Endodermal cell (in vitro differentiated cells): ENCODE measurements at regions not wholly inside any gene's neighbourhood (a gene's known extent, or its start where the extent isn't known, plus 50 kb on each side); places are given as distances from the start of the nearest gene placed in this dataset.

Experiments used
- DNase-seq: peaks from one replicate; pipeline ENCODE4 v3.0.0-alpha.2; 2017
- H3K27ac ChIP-seq: 2 replicates; pipeline ENCODE4 v1.5.1; 2013; ENCODE audit warnings: mild to moderate bottlenecking, low read depth, low read length, moderate library complexity
- H3K27me3 ChIP-seq: 2 replicates; pipeline ENCODE4 v1.6.1; 2013; ENCODE audit warnings: mild to moderate bottlenecking, low read length, moderate library complexity; ENCODE audit not compliant: insufficient read depth, control insufficient read depth, poor library complexity, severe bottlenecking
- H3K36me3 ChIP-seq: 2 replicates; pipeline ENCODE4 v1.7.0; 2013; ENCODE audit warnings: mild to moderate bottlenecking, low read length, moderate library complexity; ENCODE audit not compliant: control insufficient read depth, insufficient read depth
- H3K4me1 ChIP-seq: one replicate; pipeline ENCODE4 v1.7.0; 2013; ENCODE audit warnings: low read length; ENCODE audit not compliant: control insufficient read depth, insufficient read depth
- H3K4me3 ChIP-seq: 2 replicates; pipeline ENCODE4 v1.5.1; 2013; ENCODE audit warnings: mild to moderate bottlenecking, low read length, moderate library complexity
- H3K9ac ChIP-seq: 2 replicates; pipeline ENCODE4 v1.6.1; 2013; ENCODE audit warnings: mild to moderate bottlenecking, low read length, moderate library complexity; ENCODE audit not compliant: poor library complexity, severe bottlenecking; ENCODE audit errors: extremely low read depth
- H3K9me3 ChIP-seq: 2 replicates; pipeline ENCODE4 v1.6.1; 2013; ENCODE audit warnings: mild to moderate bottlenecking, low read length, moderate library complexity; ENCODE audit not compliant: control insufficient read depth
- H3K27ac Mint-ChIP-seq: 2 replicates; pipeline ENCODE4 v1.8.0; 2020; ENCODE audit warnings: mixed read lengths
- H3K27me3 Mint-ChIP-seq: 2 replicates; pipeline ENCODE4 v1.8.0; 2021; ENCODE audit warnings: mild to moderate bottlenecking, mixed read lengths; ENCODE audit not compliant: insufficient read depth
- H3K36me3 Mint-ChIP-seq: 2 replicates; pipeline ENCODE4 v1.8.0; 2020; ENCODE audit warnings: low read depth, mixed read lengths
- H3K4me1 Mint-ChIP-seq: 2 replicates; pipeline ENCODE4 v1.8.0; 2020; ENCODE audit warnings: mixed read lengths
- H3K4me3 Mint-ChIP-seq: 2 replicates; pipeline ENCODE4 v1.8.0; 2020; ENCODE audit warnings: mild to moderate bottlenecking, moderate library complexity, mixed read lengths
- H3K9me3 Mint-ChIP-seq: 2 replicates; pipeline ENCODE4 v1.8.0; 2020; ENCODE audit warnings: mild to moderate bottlenecking, mixed read lengths
- WGBS, 2 experiments: methylation state at CpG; one replicate each; pipeline versions ENCODE4 v1.1.5 to v1.1.7; 2013; ENCODE audit warnings: missing lambda C conversion rate in 2 of 2, mixed read lengths in 1 of 2; ENCODE audit not compliant: insufficient coverage in 1 of 2, insufficient read length in 1 of 2; 5-methylcytosine and 5-hydroxymethylcytosine counted together
- TF ChIP-seq, protein P1 (sequence below): fragments of 200-600 bp; sonication (generic); conservative IDR thresholded peaks from 2 replicates; pipeline ENCODE4 v1.5.0; 2021; ENCODE audit warnings: antibody characterized with exemption, mild to moderate bottlenecking

DNA sequence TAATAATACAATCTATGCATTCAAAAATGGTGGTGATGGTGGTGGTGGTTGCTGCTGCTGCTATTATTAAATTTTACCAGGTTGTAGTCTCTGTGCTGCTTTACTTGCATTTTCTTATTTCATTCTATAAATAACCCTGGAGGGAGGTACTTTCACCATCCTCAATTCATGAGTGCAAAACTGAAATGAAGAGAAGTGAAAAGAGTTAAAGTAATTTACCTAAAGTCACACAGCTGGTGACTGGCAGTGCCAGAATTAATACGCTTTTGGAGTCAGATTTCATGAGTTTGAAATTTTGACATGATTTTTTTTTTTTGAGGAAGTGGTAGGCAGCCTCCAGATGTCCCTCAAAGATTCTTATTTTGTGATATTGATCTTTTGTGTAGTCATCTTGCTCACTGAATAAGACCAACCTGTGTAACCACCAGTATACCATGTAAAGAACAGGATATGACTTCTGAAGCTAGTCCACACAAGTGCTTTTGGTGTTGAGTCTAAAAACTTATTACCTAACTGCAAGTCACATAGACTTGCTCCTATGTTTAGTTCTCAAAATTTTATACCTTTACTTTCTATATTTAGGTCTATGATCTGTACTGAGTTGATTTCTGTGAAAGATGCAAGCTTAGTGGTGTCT, 218.8 kb downstream of the ZWINT start:
- Mint-ChIP-seq H3K27ac (no peak overlapping the region), H3K36me3 (no peaks in the 10 kb centered on the region), H3K9me3 (peaks cover 3% of the 10 kb centered on the region), H3K27me3 (no peaks in the 10 kb centered on the region), H3K4me1 (peaks cover 2% of the 10 kb centered on the region), H3K4me3 (no peak overlapping the region)
- Histone ChIP-seq H3K27ac (no peak overlapping the region), H3K4me1 (no peaks in the 10 kb centered on the region), H3K36me3 (no peaks in the 10 kb centered on the region), H3K9ac (no peak overlapping the region), H3K9me3 (no peaks in the 10 kb centered on the region), H3K27me3 (no peaks in the 10 kb centered on the region), H3K4me3 (no peak overlapping the region)
- TF ChIP-seq, protein P1, sequence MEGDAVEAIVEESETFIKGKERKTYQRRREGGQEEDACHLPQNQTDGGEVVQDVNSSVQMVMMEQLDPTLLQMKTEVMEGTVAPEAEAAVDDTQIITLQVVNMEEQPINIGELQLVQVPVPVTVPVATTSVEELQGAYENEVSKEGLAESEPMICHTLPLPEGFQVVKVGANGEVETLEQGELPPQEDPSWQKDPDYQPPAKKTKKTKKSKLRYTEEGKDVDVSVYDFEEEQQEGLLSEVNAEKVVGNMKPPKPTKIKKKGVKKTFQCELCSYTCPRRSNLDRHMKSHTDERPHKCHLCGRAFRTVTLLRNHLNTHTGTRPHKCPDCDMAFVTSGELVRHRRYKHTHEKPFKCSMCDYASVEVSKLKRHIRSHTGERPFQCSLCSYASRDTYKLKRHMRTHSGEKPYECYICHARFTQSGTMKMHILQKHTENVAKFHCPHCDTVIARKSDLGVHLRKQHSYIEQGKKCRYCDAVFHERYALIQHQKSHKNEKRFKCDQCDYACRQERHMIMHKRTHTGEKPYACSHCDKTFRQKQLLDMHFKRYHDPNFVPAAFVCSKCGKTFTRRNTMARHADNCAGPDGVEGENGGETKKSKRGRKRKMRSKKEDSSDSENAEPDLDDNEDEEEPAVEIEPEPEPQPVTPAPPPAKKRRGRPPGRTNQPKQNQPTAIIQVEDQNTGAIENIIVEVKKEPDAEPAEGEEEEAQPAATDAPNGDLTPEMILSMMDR: no peak
- 96 to 100% methylated on average over 1 of the region's 1 CpG for WGBS, 2 experiments
- DNase-seq: no peak

DNA sequence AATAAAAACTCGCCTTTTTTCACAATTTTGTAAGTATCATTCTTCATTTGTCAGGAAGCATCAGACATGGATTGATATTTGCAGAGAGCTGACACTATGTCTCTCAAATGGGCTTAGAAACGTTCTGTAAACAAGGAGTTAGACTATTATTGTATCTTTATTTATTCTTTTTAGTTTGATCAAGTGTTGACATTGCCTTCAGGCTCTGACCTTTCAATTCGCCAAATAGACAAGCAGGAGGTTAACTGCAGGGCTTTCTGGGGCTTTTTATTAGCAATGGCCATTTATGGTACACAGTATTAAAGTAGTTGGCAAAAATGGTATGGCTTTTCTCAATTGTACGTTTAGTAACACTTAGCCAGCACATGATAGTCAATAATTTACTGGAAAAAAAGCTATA, 221.7 kb downstream of the ZWINT start:
- no peak overlapping the region for H3K9ac ChIP-seq
- no peaks in the 10 kb centered on the region for H3K27me3 ChIP-seq
- no peak overlapping the region for H3K27ac ChIP-seq
- 89 to 90% methylated on average over 2 to 4 of the region's 4 CpGs for WGBS, 2 experiments
- no peak overlapping the region for H3K4me3 ChIP-seq
- TF ChIP-seq, protein P1: no peak
- no peaks in the 10 kb centered on the region for H3K36me3 ChIP-seq
- no peaks in the 10 kb centered on the region for H3K9me3 ChIP-seq
- H3K36me3 Mint-ChIP-seq: no peaks in the 10 kb centered on the region
- H3K4me3 Mint-ChIP-seq: no peak overlapping the region
- no peaks in the 10 kb centered on the region for H3K4me1 ChIP-seq
- no peak overlapping the region for H3K27ac Mint-ChIP-seq
- no peak for DNase-seq
- H3K27me3 Mint-ChIP-seq: no peaks in the 10 kb centered on the region
- H3K4me1 Mint-ChIP-seq: peaks cover 12% of the 10 kb centered on the region
- no peaks in the 10 kb centered on the region for H3K9me3 Mint-ChIP-seq

DNA sequence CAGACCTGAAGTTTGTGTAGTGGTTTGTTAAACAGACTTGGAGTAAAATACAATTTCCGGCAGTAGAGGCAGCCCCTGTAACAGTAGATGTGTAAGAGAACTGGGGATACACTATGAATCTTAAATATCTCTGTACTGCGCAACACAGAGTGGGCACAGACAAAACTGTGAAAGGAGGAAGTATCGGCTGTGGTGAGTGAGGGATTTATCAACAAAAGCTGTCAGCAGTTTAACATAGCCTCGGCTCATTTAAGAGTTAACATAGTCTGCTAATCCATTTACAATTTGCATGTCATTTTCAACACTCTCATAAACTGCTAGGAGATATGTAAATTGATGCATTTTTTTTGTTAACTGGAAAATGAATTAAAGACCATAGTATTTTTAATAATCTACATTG, 225.2 kb downstream of the ZWINT start:
- TF ChIP-seq, protein P1: no peak
- WGBS, 2 experiments: 87 to 90% methylated on average over 3 to 4 of the region's 4 CpGs
- H3K27me3 Mint-ChIP-seq: no peaks in the 10 kb centered on the region

More for the DNA sequence above, 225.2 kb downstream of the ZWINT start:
- Mint-ChIP-seq H3K27ac (no peak overlapping the region), H3K4me3 (no peak overlapping the region), H3K4me1 (peaks cover 12% of the 10 kb centered on the region), H3K36me3 (no peaks in the 10 kb centered on the region), H3K9me3 (no peaks in the 10 kb centered on the region)
- no peak overlapping the region for H3K4me3 ChIP-seq
- no peak for DNase-seq
- no peaks in the 10 kb centered on the region for H3K27me3 ChIP-seq
- H3K9me3 ChIP-seq: no peaks in the 10 kb centered on the region
- H3K36me3 ChIP-seq: no peaks in the 10 kb centered on the region
- H3K27ac ChIP-seq: no peak overlapping the region
- H3K9ac ChIP-seq: no peak overlapping the region
- H3K4me1 ChIP-seq: no peaks in the 10 kb centered on the region
